Myocyte (in vitro differentiated cells): ENCODE measurements at regions not wholly inside any gene's neighbourhood (a gene's known extent, or its start where the extent isn't known, plus 50 kb on each side); places are given as distances from the start of the nearest gene placed in this dataset.

ENCODE experiments used
- DNase-seq: peaks from one replicate; pipeline ENCODE4 v3.0.0-alpha.2; 2012; ENCODE audit warnings: low read depth

GRCh38 chr1:98331718-98332311 lies 329.7 kb upstream of the SNX7 start:
- peak; percentile 62 for DNase-seq

GRCh38 chr1:98331243-98331642 lies 330.3 kb upstream of the SNX7 start:
- no peak for DNase-seq

GRCh38 chr1:98330224-98330623 lies 331.3 kb upstream of the SNX7 start:
- DNase-seq = no peak

- DNase-seq = peak; percentile 15
These were observed 332.7 kb upstream of the SNX7 start for GRCh38 chr1:98328855-98329254.

- peak; percentile 14 for DNase-seq
These were observed 334.2 kb upstream of the SNX7 start for GRCh38 chr1:98327220-98327861.

GRCh38 chr1:98325646-98326440 lies 335.7 kb upstream of the SNX7 start:
- peak; percentile 91 for DNase-seq

- peak; percentile 96 for DNase-seq
These were observed 337.6 kb upstream of the SNX7 start for GRCh38 chr1:98323906-98324358.

GRCh38 chr1:98323388-98323787 lies 338.1 kb upstream of the SNX7 start:
- DNase-seq = peak; percentile 85

- no peak for DNase-seq
These were observed 338.6 kb upstream of the SNX7 start for GRCh38 chr1:98322966-98323365.

- no peak for DNase-seq
These were observed 339.4 kb upstream of the SNX7 start for GRCh38 chr1:98322086-98322485.

GRCh38 chr1:98321191-98321590 lies 340.3 kb upstream of the SNX7 start:
- DNase-seq = no peak

- no peak for DNase-seq
These were observed 345.1 kb upstream of the SNX7 start for GRCh38 chr1:98316286-98316905.

GRCh38 chr1:98315309-98315708 lies 346.2 kb upstream of the SNX7 start:
- DNase-seq = peak; percentile 57

GRCh38 chr1:98314601-98315000 lies 346.9 kb upstream of the SNX7 start:
- peak; percentile 79 for DNase-seq

GRCh38 chr1:98306517-98307089 lies 354.9 kb upstream of the SNX7 start:
- DNase-seq = no peak

GRCh38 chr1:98305362-98305761 lies 356.2 kb upstream of the SNX7 start:
- DNase-seq = no peak

- no peak for DNase-seq
These were observed 356.6 kb upstream of the SNX7 start for GRCh38 chr1:98304888-98305287.

- DNase-seq = no peak
These were observed 361.7 kb upstream of the SNX7 start for GRCh38 chr1:98299861-98300260.

- no peak for DNase-seq
These were observed 362.2 kb upstream of the SNX7 start for GRCh38 chr1:98299313-98299712.

GRCh38 chr1:98298319-98298718 lies 363.2 kb upstream of the SNX7 start:
- no peak for DNase-seq

- DNase-seq = no peak
These were observed 364.8 kb upstream of the SNX7 start for GRCh38 chr1:98296681-98297080.

GRCh38 chr1:98294127-98294526 lies 367.4 kb upstream of the SNX7 start:
- DNase-seq = no peak
